IMR-90 (cell line): ENCODE measurements at regions not wholly inside any gene's neighbourhood (a gene's known extent, or its start where the extent isn't known, plus 50 kb on each side); places are given as distances from the start of the nearest gene placed in this dataset.

ENCODE experiments used
- ATAC-seq: fragments of 200-7000 bp; cut with Tn5 transposase; 2 replicates; pipeline ENCODE4 v1.9.1; 2020; ENCODE audit warnings: low read depth, mild to moderate bottlenecking, moderate library complexity
- BruUV-seq: library from RNA; stranded (reverse); fragments of 400-500 nt; replicated peaks from 2 replicates; lab custom pipeline; 2021; lab: Mats Ljungman, UMichigan
- CTCF ChIA-PET: fragments of 300-600 bp; formaldehyde crosslinking; extraction: SDS; loops from one replicate; lab custom pipeline; 2021; ENCODE audit warnings: antibody characterized with exemption; lab: Yijun Ruan, JAX
- POLR2A ChIA-PET: fragments of 300-600 bp; sonication (Branson Sonifier 250); formaldehyde crosslinking; loops from one replicate; lab custom pipeline; 2022; ENCODE audit warnings: antibody characterized with exemption; ENCODE audit not compliant: unreplicated experiment; lab: Charles Lee
- DNase-seq: peaks from one replicate; pipeline ENCODE4 v3.0.0; 2013
- H2AFZ ChIP-seq: replicated peaks from 2 replicates; pipeline ENCODE3; 2013; ENCODE audit warnings: low read length, mild to moderate bottlenecking; ENCODE audit not compliant: poor library complexity
- H2AK5ac ChIP-seq: 2 replicates; pipeline ENCODE4 v1.6.1; 2013; ENCODE audit warnings: low read depth, low read length, inconsistent platforms
- H2AK9ac ChIP-seq: replicated peaks from 2 replicates; pipeline ENCODE3; 2013; ENCODE audit warnings: mild to moderate bottlenecking, low read depth, low read length, moderate library complexity; ENCODE audit not compliant: poor library complexity
- H2BK120ac ChIP-seq: 2 replicates; pipeline ENCODE4 v1.6.1; 2013; ENCODE audit warnings: low read depth, low read length, inconsistent platforms
- H2BK15ac ChIP-seq: 3 replicates; pipeline ENCODE4 v1.6.1; 2013; ENCODE audit warnings: low read depth, low read length, inconsistent platforms
- H2BK20ac ChIP-seq: 2 replicates; pipeline ENCODE4 v1.6.1; 2013; ENCODE audit warnings: low read depth, mild to moderate bottlenecking, inconsistent platforms, low read length, moderate library complexity
- H2BK5ac ChIP-seq: 2 replicates; pipeline ENCODE4 v1.6.1; 2013; ENCODE audit warnings: mild to moderate bottlenecking, low read depth, low read length, inconsistent platforms; ENCODE audit not compliant: poor library complexity, severe bottlenecking
- H3K14ac ChIP-seq: replicated peaks from 2 replicates; pipeline ENCODE4 v1.6.1; 2013; ENCODE audit warnings: low read depth, low read length, inconsistent platforms
- H3K18ac ChIP-seq: 2 replicates; pipeline ENCODE4 v1.6.1; 2013; ENCODE audit warnings: low read depth, low read length, control low read depth
- H3K23ac ChIP-seq: 2 replicates; pipeline ENCODE4 v1.6.1; 2013; ENCODE audit warnings: low read depth, low read length, inconsistent platforms
- H3K27ac ChIP-seq: 2 replicates; pipeline ENCODE4 v1.5.1; 2013; ENCODE audit warnings: mild to moderate bottlenecking, control low read depth, low read length; ENCODE audit not compliant: insufficient read depth
- H3K27me3 ChIP-seq: 2 replicates; pipeline ENCODE4 v1.6.1; 2013; ENCODE audit warnings: low read length; ENCODE audit not compliant: control insufficient read depth, insufficient read depth
- H3K36me3 ChIP-seq: 2 replicates; pipeline ENCODE4 v1.6.1; 2013; ENCODE audit warnings: low read length, mixed read lengths; ENCODE audit not compliant: control insufficient read depth, insufficient read depth
- H3K4ac ChIP-seq: 2 replicates; pipeline ENCODE4 v1.6.1; 2013; ENCODE audit warnings: low read depth, low read length, inconsistent platforms
- H3K4me1 ChIP-seq: 2 replicates; pipeline ENCODE4 v1.6.1; 2013; ENCODE audit warnings: low read length, mixed read lengths; ENCODE audit not compliant: control insufficient read depth, insufficient read depth
- H3K4me2 ChIP-seq: 2 replicates; pipeline ENCODE4 v1.6.1; 2013; ENCODE audit warnings: low read depth, mild to moderate bottlenecking, control low read depth, low read length, moderate library complexity
- H3K4me3 ChIP-seq: 2 replicates; pipeline ENCODE4 v1.5.1; 2013; ENCODE audit warnings: low read depth, mild to moderate bottlenecking, control low read depth, low read length, moderate library complexity; ENCODE audit not compliant: insufficient read depth
- H3K56ac ChIP-seq: 2 replicates; pipeline ENCODE4 v1.6.1; 2013; ENCODE audit warnings: low read length, inconsistent platforms; ENCODE audit not compliant: insufficient read depth; ENCODE audit errors: extremely low read depth
- H3K79me1 ChIP-seq, 2 experiments: 2 replicates each; pipeline ENCODE4 v1.6.1; 2013; ENCODE audit warnings: low read length in 2 of 2, inconsistent platforms in 1 of 2, low read depth in 1 of 2
- H3K9ac ChIP-seq: 2 replicates; pipeline ENCODE4 v1.6.1; 2013; ENCODE audit warnings: low read depth, low read length, control low read depth
- H3K9me1 ChIP-seq: 2 replicates; pipeline ENCODE4 v1.6.1; 2013; ENCODE audit warnings: low read length, inconsistent platforms; ENCODE audit not compliant: insufficient read depth
- H3K9me3 ChIP-seq: 2 replicates; pipeline ENCODE4 v1.6.1; 2013; ENCODE audit warnings: low read length; ENCODE audit not compliant: control insufficient read depth, insufficient read depth
- H4K20me1 ChIP-seq: 2 replicates; pipeline ENCODE4 v1.6.1; 2013; ENCODE audit warnings: low read length, inconsistent platforms; ENCODE audit not compliant: insufficient read depth
- H4K5ac ChIP-seq: 2 replicates; pipeline ENCODE4 v1.6.1; 2013; ENCODE audit warnings: mild to moderate bottlenecking, low read depth, low read length, control low read depth
- H4K8ac ChIP-seq, 2 experiments: 2 replicates each; pipeline ENCODE4 v1.6.1; 2013; ENCODE audit warnings: low read depth in 2 of 2, low read length in 2 of 2, control low read depth in 1 of 2, inconsistent platforms in 1 of 2
- H4K91ac ChIP-seq: 2 replicates; pipeline ENCODE4 v1.6.1; 2013; ENCODE audit warnings: low read depth, low read length, inconsistent platforms; ENCODE audit not compliant: insufficient read depth
- CEBPB ChIP-seq: IDR thresholded peaks from 2 replicates; pipeline ENCODE4 v1.6.1; 2012; ENCODE audit warnings: low read depth, low read length, improper control_type of control experiment
- CTCF ChIP-seq: conservative IDR thresholded peaks from 2 replicates; pipeline ENCODE4 v1.5.1; 2012; ENCODE audit warnings: mild to moderate bottlenecking, low read depth, low read length, improper control_type of control experiment
- FOS ChIP-seq: fragments of 150-350 bp; IDR thresholded peaks from 2 replicates; pipeline ENCODE4 v1.6.1; 2016; ENCODE audit warnings: low read depth, low read length
- MAZ ChIP-seq: IDR thresholded peaks from 2 replicates; pipeline ENCODE4 v1.6.1; 2012; ENCODE audit warnings: low read depth, mild to moderate bottlenecking, low read length, improper control_type of control experiment, moderate library complexity, borderline replicate concordance
- RFX5 ChIP-seq: IDR thresholded peaks from 2 replicates; pipeline ENCODE4 v1.8.0; 2012; ENCODE audit warnings: low read depth, mild to moderate bottlenecking, low read length, moderate library complexity
- WGBS, 2 experiments: methylation state at CpG; one replicate each; pipeline versions ENCODE4 v1.1.5 to v1.1.7; 2013; ENCODE audit warnings: missing lambda C conversion rate in 2 of 2; ENCODE audit not compliant: insufficient read length in 1 of 2; ENCODE audit errors: extremely low coverage in 2 of 2; 5-methylcytosine and 5-hydroxymethylcytosine counted together
- dilution Hi-C: fragments of 300-500 bp; cut with HindIII; formaldehyde crosslinking; loops from one replicate; pipeline ENCODE4 v1.14.3; 2018; ENCODE audit warnings: low sequenced_read_pairs; ENCODE audit not compliant: unreplicated experiment
- in situ Hi-C: fragments of 300-500 bp; cut with MboI; formaldehyde crosslinking; loops from 3 replicates; pipeline ENCODE4 v1.14.3; 2019; ENCODE audit warnings: low sequenced_read_pairs, inconsistent platforms, mixed read lengths
- intact Hi-C: fragments of 100-400 bp; cut with micrococcal nuclease; formaldehyde crosslinking; loops from 2 replicates; pipeline ENCODE4 v1.10.0; 2022

DNA sequence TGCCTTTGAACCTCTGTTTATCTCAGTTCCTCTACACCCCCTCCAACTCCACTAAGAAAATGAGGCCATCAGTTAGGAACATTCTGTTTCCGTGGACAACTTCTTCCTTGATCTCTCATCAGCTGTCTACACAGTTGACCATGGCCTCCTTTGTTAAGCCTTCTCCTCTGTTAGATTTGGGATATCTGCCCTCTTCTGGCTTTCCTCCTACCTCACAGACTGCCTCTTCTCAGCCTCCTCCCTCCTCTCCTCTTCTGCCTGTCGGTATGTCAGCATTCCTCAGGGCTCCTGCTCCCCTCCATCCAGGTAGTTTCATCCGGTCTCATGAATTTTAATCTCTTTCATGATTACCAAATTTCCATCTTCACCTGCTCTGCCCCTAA lies 454.9 kb downstream of the FOXO1 start:
- 17% methylated on average over 1 of the region's 3 CpGs; no CpG with 5 or more reads in 1 of the 2 experiments for WGBS, 2 experiments
- POLR2A ChIA-PET, result no interaction called here
- no peaks in the 10 kb centered on the region for H3K9me1 ChIP-seq
- H4K8ac ChIP-seq, result no peak overlapping the region
- no peak overlapping the region for H2AFZ ChIP-seq
- no peak overlapping the region for H3K18ac ChIP-seq
- H3K14ac ChIP-seq, result no peak overlapping the region
- no peak overlapping the region for H3K4ac ChIP-seq
- no peak overlapping the region for H3K56ac ChIP-seq
- no peak overlapping the region for H2BK15ac ChIP-seq
- no peaks in the 10 kb centered on the region for H3K36me3 ChIP-seq
- no peak overlapping the region for H3K4me2 ChIP-seq
- H3K27ac ChIP-seq, result no peak overlapping the region
- no peak overlapping the region for H2AK9ac ChIP-seq
- ATAC-seq (no peak), DNase-seq (no peak)
- no peak overlapping the region for H4K5ac ChIP-seq
- H2AK5ac ChIP-seq, result no peak overlapping the region
- intact Hi-C loops (no loop called here), in situ Hi-C loops (no loop called here), dilution Hi-C loops (no loop called here)
- no peak overlapping the region for H4K91ac ChIP-seq
- no peak overlapping the region for H3K4me3 ChIP-seq
- no peaks in the 10 kb centered on the region for H4K20me1 ChIP-seq
- no peak overlapping the region for H3K23ac ChIP-seq
- no peak overlapping the region for H2BK20ac ChIP-seq
- H3K79me1 ChIP-seq, result no peaks in the 10 kb centered on the region
- no peak overlapping the region for H2BK5ac ChIP-seq
- TF ChIP-seq MAZ (no peak), CTCF (no peak), CEBPB (no peak), RFX5 (no peak), FOS (no peak)
- no peak overlapping the region for H3K9ac ChIP-seq
- CTCF ChIA-PET, result no interaction called here
- no peak overlapping the region for H2BK120ac ChIP-seq
- H3K4me1 ChIP-seq, result no peaks in the 10 kb centered on the region
- no TSS peak for BruUV-seq
- no peaks in the 10 kb centered on the region for H3K27me3 ChIP-seq
- H3K9me3 ChIP-seq, result no peaks in the 10 kb centered on the region
